NCI-H345 treated with DMSO at 0.1 percent for 48 hours (cell line): ENCODE measurements at regions not wholly inside any gene's neighbourhood (a gene's known extent, or its start where the extent isn't known, plus 50 kb on each side); places are given as distances from the start of the nearest gene placed in this dataset.

Experiments
- DNase-seq: peaks from one replicate; lab custom pipeline; 2025; ENCODE audit not compliant: unreplicated experiment; lab: John Stamatoyannopoulos, UW

DNA sequence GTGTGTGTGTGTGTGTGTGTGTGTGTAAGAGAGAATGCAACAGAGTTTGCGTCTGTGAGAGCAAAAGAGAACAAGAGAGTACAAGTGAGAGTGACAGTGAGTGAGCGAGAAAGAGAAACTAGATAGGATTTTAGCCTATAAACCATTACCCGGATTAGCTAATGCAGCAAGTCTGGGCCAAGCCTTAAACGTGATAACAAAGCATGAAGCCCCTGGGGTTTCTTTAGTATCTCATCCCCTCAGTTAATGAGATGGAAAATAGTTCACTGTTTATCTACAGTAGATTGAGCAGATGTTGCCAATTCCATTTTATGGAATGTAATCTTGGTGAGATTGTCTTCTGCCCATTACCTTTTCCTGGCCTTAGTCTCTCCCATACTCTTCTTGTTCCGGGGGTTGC lies 114.5 kb downstream of the MAT2B start:
- DNase-seq: no peak

- DNase-seq: no peak
These were observed 117.4 kb downstream of the MAT2B start for GRCh38 chr5:163622799-163623198.

GRCh38 chr5:163623524-163623923 lies 118.1 kb downstream of the MAT2B start:
- no peak for DNase-seq

DNA sequence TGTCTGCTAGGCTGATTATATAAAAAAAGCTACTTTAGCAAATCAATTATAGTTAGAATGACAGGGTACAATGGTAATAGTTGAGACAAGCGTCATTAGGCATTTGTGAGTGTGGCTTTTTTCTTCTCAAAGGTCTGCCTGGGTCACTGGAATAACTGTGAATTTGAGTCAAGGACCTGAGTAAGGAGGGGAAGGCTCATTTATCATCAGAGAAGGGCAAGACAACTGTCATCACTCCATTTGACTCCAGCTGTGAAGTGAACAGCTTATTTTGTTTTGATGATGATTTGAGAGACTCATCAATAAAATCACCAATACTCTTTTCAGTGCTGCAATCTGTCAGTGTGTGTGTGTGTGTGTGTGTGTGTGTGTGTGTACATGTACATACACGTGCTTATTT lies 118.6 kb downstream of the MAT2B start:
- no peak for DNase-seq

DNA sequence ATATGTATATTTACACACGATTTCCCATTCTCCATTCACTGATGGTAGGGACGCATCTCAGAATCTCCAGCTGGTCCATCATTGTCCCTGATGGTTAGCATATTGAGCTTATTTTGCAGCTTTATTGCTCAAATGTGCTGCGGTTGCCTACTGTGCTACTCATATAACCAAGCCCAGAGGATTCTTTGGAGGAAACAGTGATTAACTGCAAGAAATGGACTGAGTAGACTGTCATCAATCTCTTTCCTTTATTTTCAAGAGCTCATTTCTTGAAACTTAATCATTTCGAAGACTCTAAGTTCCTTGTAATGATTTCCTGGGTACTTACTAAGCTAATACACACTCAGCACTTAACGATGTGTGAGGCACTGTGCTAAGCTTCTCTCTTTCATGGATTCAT lies 119.0 kb downstream of the MAT2B start:
- DNase-seq: no peak

DNA sequence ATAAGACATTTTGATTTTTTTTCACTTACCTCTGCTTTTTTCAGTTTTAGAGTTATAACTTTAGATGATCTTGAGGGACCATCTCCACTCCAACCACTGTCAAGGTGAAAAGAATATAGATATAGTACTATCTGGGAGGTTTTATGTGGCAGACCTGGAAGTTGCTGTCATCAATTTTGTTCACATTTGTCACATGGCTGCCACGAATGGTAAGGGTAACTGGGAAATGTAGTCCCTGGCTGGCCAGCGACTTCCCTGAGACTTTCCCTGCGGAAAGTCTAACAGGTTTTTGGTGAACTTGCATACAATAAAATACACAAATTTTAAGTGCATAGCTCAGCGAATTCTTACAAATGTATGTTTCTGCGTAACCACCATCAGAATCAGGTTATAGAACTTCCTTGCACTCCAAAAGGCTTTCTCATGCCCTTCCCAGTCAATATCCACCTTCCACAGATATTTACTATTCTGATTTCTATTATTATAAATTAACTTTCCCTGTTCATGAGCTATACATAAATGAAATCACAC lies 121.5 kb downstream of the MAT2B start:
- DNase-seq: no peak

GRCh38 chr5:163631856-163632255 lies 126.4 kb downstream of the MAT2B start:
- no peak for DNase-seq

DNA sequence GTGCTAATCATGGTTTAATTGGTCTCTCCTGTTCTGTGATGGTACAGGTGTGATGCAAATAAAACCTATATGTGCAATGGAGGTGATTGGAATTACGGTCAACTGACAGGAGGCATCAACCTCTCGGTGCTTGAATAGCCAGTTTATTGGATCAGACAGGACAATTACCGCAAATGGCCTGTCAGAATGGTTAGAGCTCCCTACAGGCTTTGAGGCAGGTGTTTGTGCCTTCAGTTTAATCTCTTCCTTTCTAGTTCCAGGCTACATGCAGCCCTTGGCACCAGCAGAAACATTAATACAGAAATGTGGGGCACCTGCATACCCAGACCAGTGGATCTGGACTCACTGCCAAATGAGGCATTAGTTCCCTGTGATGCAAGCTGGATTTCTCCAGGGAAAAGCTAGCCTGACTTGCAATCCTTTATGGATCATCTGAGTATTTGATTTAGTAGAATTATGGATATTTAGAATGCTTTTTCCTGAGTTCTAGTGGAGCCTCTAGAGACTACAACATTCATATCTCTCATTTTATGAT lies 128.6 kb downstream of the MAT2B start:
- DNase-seq: no peak

DNA sequence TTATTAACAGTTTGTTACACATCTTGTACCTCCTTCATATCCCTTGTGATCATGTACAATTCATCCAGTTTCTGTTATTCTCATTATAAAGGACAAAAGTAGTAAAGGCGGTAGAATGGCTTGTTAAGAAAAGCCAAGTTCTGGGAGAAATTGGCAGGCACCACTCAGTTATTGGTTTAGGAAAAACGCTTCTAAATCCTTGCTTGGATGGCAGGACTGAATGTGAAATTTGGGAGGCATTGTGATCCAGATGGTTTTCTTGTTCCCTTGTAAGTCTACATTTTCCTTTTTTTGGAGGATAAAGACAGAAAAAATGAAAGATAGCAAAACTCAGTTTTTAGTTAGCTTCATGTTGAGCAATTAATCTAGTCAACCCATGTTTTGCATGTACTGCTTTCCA lies 130.2 kb downstream of the MAT2B start:
- DNase-seq: no peak

GRCh38 chr5:163642904-163643303 lies 137.5 kb downstream of the MAT2B start:
- no peak for DNase-seq

- DNase-seq: no peak
These were observed 140.3 kb downstream of the MAT2B start for GRCh38 chr5:163645421-163646416.

DNA sequence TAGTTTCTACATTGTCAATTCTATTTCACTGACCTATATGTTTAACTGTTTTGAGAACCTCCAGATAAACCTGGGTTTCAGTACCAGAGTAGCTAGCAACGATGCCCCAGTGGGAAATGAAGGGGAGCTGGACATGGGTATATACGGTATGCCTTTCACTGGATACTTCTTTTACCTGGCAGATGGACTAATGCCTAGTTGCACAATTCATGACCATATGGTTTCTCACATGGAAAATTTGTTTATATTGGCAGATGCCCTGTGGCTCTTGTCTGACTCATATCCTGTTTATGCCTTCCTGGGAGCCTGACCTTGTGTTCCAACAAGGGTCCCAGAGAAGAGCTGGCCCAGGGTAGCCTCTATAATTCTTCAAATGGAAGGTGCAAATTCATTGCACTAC lies 144.1 kb downstream of the MAT2B start:
- no peak for DNase-seq

DNA sequence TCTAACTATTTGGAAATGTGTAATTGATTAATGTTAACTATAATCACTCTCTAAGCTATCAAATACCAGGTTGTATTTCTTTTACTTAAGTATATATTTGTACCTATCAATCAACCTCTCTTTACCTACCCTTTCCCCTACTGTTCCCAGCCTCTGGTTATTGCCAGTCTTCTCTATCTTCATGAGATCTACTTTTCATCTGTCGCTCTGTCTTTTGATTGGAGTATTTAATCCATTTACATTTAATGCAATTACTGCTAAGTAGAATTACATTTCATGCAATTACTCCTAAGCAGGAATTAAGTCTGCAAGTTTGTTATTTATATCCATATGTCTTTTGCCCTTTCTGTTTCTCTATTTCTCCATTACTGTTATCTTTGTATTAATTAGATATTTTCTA lies 148.1 kb downstream of the MAT2B start:
- DNase-seq: no peak

DNA sequence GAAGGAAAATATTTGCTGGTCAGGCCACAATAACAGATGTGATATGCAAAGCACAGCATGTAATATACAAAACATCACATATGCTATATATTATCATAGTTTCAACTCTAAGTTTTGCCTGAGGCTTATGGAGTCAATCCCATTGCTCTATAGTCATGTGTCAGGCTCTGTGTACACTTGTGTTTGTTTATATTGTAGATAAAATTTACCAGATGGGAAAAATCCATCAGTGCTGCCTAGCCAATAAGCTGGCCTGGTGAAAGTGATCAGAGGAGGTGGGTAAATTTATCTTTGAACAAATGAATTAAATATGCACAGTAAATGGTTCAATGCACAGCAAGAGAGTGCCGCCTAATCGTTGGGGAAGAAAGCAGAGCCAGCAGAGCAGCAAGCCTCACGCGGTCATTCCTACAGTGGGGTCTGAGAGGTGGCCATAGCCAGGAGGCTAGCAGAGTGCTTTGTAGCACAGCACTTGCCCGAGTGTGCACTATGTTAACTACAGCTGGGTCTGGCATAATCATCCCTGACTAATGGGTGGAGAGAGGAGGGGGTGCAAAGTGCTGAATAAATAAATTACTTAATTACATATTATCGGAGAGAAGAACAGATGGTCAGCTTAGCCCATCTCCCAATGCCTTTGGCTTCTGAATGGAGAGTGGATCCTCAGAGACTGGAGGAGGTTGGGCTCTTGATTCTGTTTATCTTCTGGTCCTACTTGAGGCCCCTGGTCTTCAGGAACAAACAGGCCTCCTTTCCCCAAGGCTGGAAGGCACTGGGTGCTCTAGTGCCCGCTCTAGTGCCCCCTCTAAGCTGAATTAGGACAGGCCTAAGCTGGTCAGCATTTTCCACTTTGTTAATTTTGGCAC lies 153.5 kb downstream of the MAT2B start:
- no peak for DNase-seq

- DNase-seq: no peak
These were observed 154.1 kb downstream of the MAT2B start for GRCh38 chr5:163659568-163659902.

GRCh38 chr5:163660486-163660885 lies 155.1 kb downstream of the MAT2B start:
- DNase-seq: no peak

- no peak for DNase-seq
These were observed 155.9 kb downstream of the MAT2B start for GRCh38 chr5:163661360-163661759.

GRCh38 chr5:163670036-163670435 lies 164.6 kb downstream of the MAT2B start:
- no peak for DNase-seq

GRCh38 chr5:163677092-163677491 lies 171.7 kb downstream of the MAT2B start:
- no peak for DNase-seq

GRCh38 chr5:163682234-163682633 lies 176.8 kb downstream of the MAT2B start:
- no peak for DNase-seq

- DNase-seq: no peak
These were observed 182.0 kb downstream of the MAT2B start for GRCh38 chr5:163687414-163687813.
